Bronchial epithelial cell (primary cell): ENCODE measurements at regions not wholly inside any gene's neighbourhood (a gene's known extent, or its start where the extent isn't known, plus 50 kb on each side); places are given as distances from the start of the nearest gene placed in this dataset.

Experiments
- DNase-seq: peaks from one replicate; pipeline ENCODE4 v3.0.0-alpha.2; 2010; ENCODE audit warnings: low read depth
- FAIRE-seq: peaks from 2 replicates; lab custom pipeline; 2011; peaks lifted over from hg19 to GRCh38; lab: Jason Lieb, UNC
- H3K27me3 ChIP-seq: 2 replicates; pipeline ENCODE4 v1.5.1; 2011; ENCODE audit warnings: low read length; ENCODE audit not compliant: control insufficient read depth, insufficient read depth
- H3K36me3 ChIP-seq: 2 replicates; pipeline ENCODE4 v1.5.1; 2011; ENCODE audit warnings: low read length; ENCODE audit not compliant: control insufficient read depth, insufficient read depth
- H3K4me3 ChIP-seq: 2 replicates; pipeline ENCODE4 v1.5.1; 2011; ENCODE audit warnings: mild to moderate bottlenecking, low read depth, low read length, control low read depth
- TF ChIP-seq, protein P1 (sequence below): IDR thresholded peaks from 2 replicates; pipeline ENCODE4 v1.5.1; 2011; ENCODE audit warnings: mild to moderate bottlenecking, moderate library complexity, low read length, control low read depth, inconsistent platforms; ENCODE audit not compliant: insufficient read depth, severe bottlenecking

- DNase-seq (no peak), FAIRE-seq (no peak)
- no peaks in the 10 kb centered on the region for H3K36me3 ChIP-seq
- TF ChIP-seq, protein P1, sequence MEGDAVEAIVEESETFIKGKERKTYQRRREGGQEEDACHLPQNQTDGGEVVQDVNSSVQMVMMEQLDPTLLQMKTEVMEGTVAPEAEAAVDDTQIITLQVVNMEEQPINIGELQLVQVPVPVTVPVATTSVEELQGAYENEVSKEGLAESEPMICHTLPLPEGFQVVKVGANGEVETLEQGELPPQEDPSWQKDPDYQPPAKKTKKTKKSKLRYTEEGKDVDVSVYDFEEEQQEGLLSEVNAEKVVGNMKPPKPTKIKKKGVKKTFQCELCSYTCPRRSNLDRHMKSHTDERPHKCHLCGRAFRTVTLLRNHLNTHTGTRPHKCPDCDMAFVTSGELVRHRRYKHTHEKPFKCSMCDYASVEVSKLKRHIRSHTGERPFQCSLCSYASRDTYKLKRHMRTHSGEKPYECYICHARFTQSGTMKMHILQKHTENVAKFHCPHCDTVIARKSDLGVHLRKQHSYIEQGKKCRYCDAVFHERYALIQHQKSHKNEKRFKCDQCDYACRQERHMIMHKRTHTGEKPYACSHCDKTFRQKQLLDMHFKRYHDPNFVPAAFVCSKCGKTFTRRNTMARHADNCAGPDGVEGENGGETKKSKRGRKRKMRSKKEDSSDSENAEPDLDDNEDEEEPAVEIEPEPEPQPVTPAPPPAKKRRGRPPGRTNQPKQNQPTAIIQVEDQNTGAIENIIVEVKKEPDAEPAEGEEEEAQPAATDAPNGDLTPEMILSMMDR = no peak
- H3K27me3 ChIP-seq = no peaks in the 10 kb centered on the region
- no peak overlapping the region for H3K4me3 ChIP-seq
Observed at GRCh38 chr12:75818863-75819262, 212.7 kb downstream of the PHLDA1 start.

- TF ChIP-seq, protein P1 = no peak
- Histone ChIP-seq H3K4me3 (no peak overlapping the region), H3K36me3 (no peaks in the 10 kb centered on the region), H3K27me3 (no peaks in the 10 kb centered on the region)
- DNase-seq (peak; percentile 86), FAIRE-seq (no peak)
Observed at GRCh38 chr12:75816897-75817296, 214.7 kb downstream of the PHLDA1 start.

DNA sequence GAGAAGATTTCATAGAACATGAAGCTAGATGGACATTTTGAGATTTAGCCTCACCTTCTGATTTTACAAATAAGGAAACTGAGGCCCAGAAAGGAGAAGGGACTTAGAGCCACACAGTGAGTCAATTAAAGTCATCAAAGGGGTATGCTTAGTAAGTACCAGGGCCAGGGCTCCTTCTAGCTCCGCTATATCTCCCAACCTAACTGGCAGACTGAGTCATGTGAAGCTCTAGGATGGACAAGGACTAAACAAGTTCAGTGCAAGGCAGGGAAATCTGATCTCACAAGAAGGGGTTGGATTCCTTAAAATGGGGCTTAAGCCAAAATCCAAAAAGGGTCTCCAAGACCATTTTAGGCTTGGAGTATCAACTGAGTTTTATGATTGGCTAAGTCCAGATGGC is 215.8 kb downstream of the PHLDA1 start:
- H3K27me3 ChIP-seq = no peaks in the 10 kb centered on the region
- H3K36me3 ChIP-seq = no peaks in the 10 kb centered on the region
- FAIRE-seq (no peak), DNase-seq (peak; percentile 50)
- no peak overlapping the region for H3K4me3 ChIP-seq
- TF ChIP-seq, protein P1 = no peak

- H3K36me3 ChIP-seq = no peaks in the 10 kb centered on the region
- FAIRE-seq = no peak
- TF ChIP-seq, protein P1 = no peak
- no peaks in the 10 kb centered on the region for H3K27me3 ChIP-seq
- peak; percentile 90 for DNase-seq
- no peak overlapping the region for H3K4me3 ChIP-seq
Observed at GRCh38 chr12:75814851-75815754, 216.5 kb downstream of the PHLDA1 start.

DNA sequence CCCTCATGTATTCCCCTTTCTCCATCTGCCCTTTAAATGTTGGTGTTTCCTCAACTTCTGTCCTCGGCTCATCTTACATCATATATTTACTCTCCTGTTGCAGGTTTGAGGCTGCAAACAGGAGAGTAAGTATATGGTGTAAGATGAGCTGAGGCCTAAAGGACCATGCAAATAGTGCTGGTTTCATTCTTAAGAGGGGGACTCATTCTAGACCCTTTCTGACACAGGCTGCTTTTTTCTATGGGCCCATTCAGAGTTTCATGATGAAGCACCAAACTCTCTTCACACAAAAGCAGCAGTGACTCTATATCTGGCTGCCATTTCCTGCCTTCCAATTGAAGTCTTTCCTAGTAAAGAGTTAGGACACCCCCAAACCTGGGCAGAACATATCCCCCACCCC is 218.5 kb downstream of the PHLDA1 start:
- Histone ChIP-seq H3K36me3 (no peaks in the 10 kb centered on the region), H3K27me3 (no peaks in the 10 kb centered on the region), H3K4me3 (no peak overlapping the region)
- FAIRE-seq = no peak
- TF ChIP-seq, protein P1 = no peak
- DNase-seq = no peak
